ENCODE measurements at regions not wholly inside any gene's neighbourhood (a gene's known extent, or its start where the extent isn't known, plus 50 kb on each side); places are given as distances from the start of the nearest gene placed in this dataset.

DNA sequence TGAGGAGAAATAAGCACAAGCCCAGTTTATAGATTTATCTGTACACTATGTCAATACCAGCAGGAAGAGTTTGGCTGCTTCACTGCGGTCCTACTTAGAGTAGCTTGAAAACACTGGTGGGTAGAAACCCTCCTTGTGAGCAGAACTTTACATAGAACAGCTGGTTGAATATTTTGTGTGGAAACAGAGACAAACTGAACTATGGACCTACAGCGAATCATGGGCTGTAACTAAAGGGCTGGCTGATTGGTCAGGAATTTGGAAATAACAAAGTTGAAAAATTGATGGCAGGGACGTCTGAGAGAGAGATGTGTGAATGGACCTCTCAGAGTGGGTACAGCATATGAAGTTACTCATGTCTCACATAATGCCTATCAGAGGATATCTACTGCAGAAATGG, 392.5 kb downstream of the MAN2A1 start:
- H3K4me1 ChIP-seq (replicated peaks in 1 of 4; ENCODE audit: control insufficient read depth in 3 of 4, insufficient read depth in 4 of 4, low read length in 3 of 4) = no peaks in the 10 kb centered on the region
- no peak overlapping the region for H3K23ac ChIP-seq (ENCODE audit: insufficient read length)
- no peak overlapping the region for H2BK20ac ChIP-seq (ENCODE audit: low read length)
- H3K4ac ChIP-seq (replicated peaks; ENCODE audit: insufficient read length, low read depth, low read length) = no peak overlapping the region
- H3K9ac ChIP-seq (replicated peaks in 1 of 4; ENCODE audit: extremely low read depth in 1 of 4, low read depth in 3 of 4, low read length in 3 of 4) = no peak overlapping the region
- H2BK15ac ChIP-seq (ENCODE audit: low read length) = no peak overlapping the region
- no peaks in the 10 kb centered on the region for H3K9me3 ChIP-seq (ENCODE audit: insufficient read depth in 2 of 2, low read depth in 1 of 2, low read length in 1 of 2)
- no peaks in the 10 kb centered on the region for H3K36me3 ChIP-seq (ENCODE audit: control insufficient read depth in 2 of 4, insufficient read depth in 4 of 4, low read length in 3 of 4)
- no peak for TF ChIP-seq EZH2 (IDR thresholded peaks at IDR 0.05; ENCODE audit: low read depth, low read length, severe bottlenecking)
- H3K27ac ChIP-seq (ENCODE audit: low read depth, low read length) = no peak overlapping the region
- no peaks in the 10 kb centered on the region for H3K79me2 ChIP-seq (ENCODE audit: control insufficient read depth in 1 of 2, insufficient read depth in 2 of 2, low read length in 2 of 2)
- FAIRE-seq (no peak), DNase-seq (ENCODE audit: low read depth in 1 of 2, low spot score in 2 of 2) (no peak)
- no peak overlapping the region for H2BK12ac ChIP-seq (ENCODE audit: low read depth, low read length)
- H3K56ac ChIP-seq (replicated peaks; ENCODE audit: insufficient read length, low read depth, low read length) = no peak overlapping the region
- POLR2A ChIA-PET (ENCODE audit: partially characterized antibody) = no interaction called here
- no peaks in the 10 kb centered on the region for H3K79me1 ChIP-seq (ENCODE audit: low read depth, low read length)
- H3K23me2 ChIP-seq (ENCODE audit: low read depth, low read length) = no peaks in the 10 kb centered on the region
- CTCF ChIA-PET (ENCODE audit: partially characterized antibody) = interaction anchor here (1.1 kb wide), 1 partner anchor 11 kb away, joined by 6 read pairs; no protein-coding TSS in a partner anchor
- no peak overlapping the region for H4K91ac ChIP-seq (replicated peaks; ENCODE audit: insufficient read length, low read length)
- no peak overlapping the region for H3K14ac ChIP-seq (ENCODE audit: insufficient read length)
- no peak overlapping the region for H2AFZ ChIP-seq (ENCODE audit: low read length)
- 85% methylated on average over 3 of the region's 3 CpGs; no CpG with 5 or more reads in 1 of the 2 experiments for WGBS, 2 experiments (ENCODE audit: extremely low coverage in 1 of 2, insufficient coverage in 1 of 2, insufficient read length in 1 of 2, insufficient replicate concordance in 2 of 2, low coverage in 1 of 2, low lambda C conversion rate in 2 of 2, missing lambda C conversion rate in 1 of 2)
- no peak overlapping the region for H3K18ac ChIP-seq (ENCODE audit: extremely low read depth, low read length)
- H3K4me3 ChIP-seq (ENCODE audit: extremely low read depth in 1 of 4, insufficient read depth in 2 of 4, low read depth in 3 of 4, low read length in 4 of 4) = no peak overlapping the region
- H2BK5ac ChIP-seq (ENCODE audit: low read depth, low read length) = no peak overlapping the region
- no peak overlapping the region for H3K4me2 ChIP-seq (ENCODE audit: insufficient read depth in 1 of 2, low read depth in 2 of 2, low read length in 2 of 2)
- no peak overlapping the region for H2BK120ac ChIP-seq (replicated peaks; ENCODE audit: low read depth, low read length)
- H3K27me3 ChIP-seq (replicated peaks in 1 of 4; ENCODE audit: control insufficient read depth in 3 of 4, extremely low read depth in 1 of 4, insufficient read depth in 3 of 4, low read length in 3 of 4) = no peaks in the 10 kb centered on the region
- no peak overlapping the region for H4K5ac ChIP-seq (ENCODE audit: insufficient read length, low read depth, low read length)
- H4K20me1 ChIP-seq (replicated peaks in 1 of 2; ENCODE audit: control insufficient read depth in 1 of 2, insufficient read depth in 2 of 2, low read length in 2 of 2) = no peaks in the 10 kb centered on the region
- no peak overlapping the region for H4K8ac ChIP-seq (ENCODE audit: extremely low read depth, insufficient read depth, low read length)
- no peak overlapping the region for H2AK5ac ChIP-seq (ENCODE audit: low read depth, low read length)
